Endothelial cell (in vitro differentiated cells): ENCODE measurements at regions not wholly inside any gene's neighbourhood (a gene's known extent, or its start where the extent isn't known, plus 50 kb on each side); places are given as distances from the start of the nearest gene placed in this dataset.

Source experiments
- DNase-seq: peaks from one replicate; pipeline ENCODE4 v3.0.0; 2021; ENCODE audit warnings: low spot score
- H3K27ac Mint-ChIP-seq: one replicate; pipeline ENCODE4 v1.8.0; 2021; ENCODE audit warnings: mixed read lengths, inconsistent platforms; ENCODE audit not compliant: unreplicated experiment
- H3K27me3 Mint-ChIP-seq: one replicate; pipeline ENCODE4 v1.8.0; 2021; ENCODE audit warnings: mild to moderate bottlenecking, moderate library complexity, mixed read lengths, inconsistent platforms; ENCODE audit not compliant: unreplicated experiment
- H3K36me3 Mint-ChIP-seq: one replicate; pipeline ENCODE4 v1.8.0; 2021; ENCODE audit warnings: mild to moderate bottlenecking, low read depth, mixed read lengths, inconsistent platforms; ENCODE audit not compliant: unreplicated experiment
- H3K4me1 Mint-ChIP-seq: one replicate; pipeline ENCODE4 v1.8.0; 2021; ENCODE audit warnings: mild to moderate bottlenecking, mixed read lengths, inconsistent platforms; ENCODE audit not compliant: unreplicated experiment
- H3K4me3 Mint-ChIP-seq: one replicate; pipeline ENCODE4 v1.8.0; 2021; ENCODE audit warnings: mild to moderate bottlenecking, mixed read lengths, inconsistent platforms; ENCODE audit not compliant: unreplicated experiment
- H3K9me3 Mint-ChIP-seq: one replicate; pipeline ENCODE4 v1.8.0; 2021; ENCODE audit warnings: mixed read lengths, inconsistent platforms; ENCODE audit not compliant: unreplicated experiment
- CTCF ChIP-seq: fragments of 200-600 bp; sonication (generic); IDR thresholded peaks from one replicate; pipeline ENCODE4 v1.5.0; 2021; ENCODE audit warnings: antibody characterized with exemption; ENCODE audit not compliant: unreplicated experiment

- no peak overlapping the region for H3K27ac Mint-ChIP-seq
- H3K36me3 Mint-ChIP-seq = no peaks in the 10 kb centered on the region
- no peak for DNase-seq
- H3K4me3 Mint-ChIP-seq = no peak overlapping the region
- H3K27me3 Mint-ChIP-seq = peaks cover 2% of the 10 kb centered on the region
- H3K9me3 Mint-ChIP-seq = no peaks in the 10 kb centered on the region
- no peak for TF ChIP-seq CTCF
- no peaks in the 10 kb centered on the region for H3K4me1 Mint-ChIP-seq
These were observed 127.2 kb upstream of the SLC25A13 start for GRCh38 chr7:96449094-96449493.

DNA sequence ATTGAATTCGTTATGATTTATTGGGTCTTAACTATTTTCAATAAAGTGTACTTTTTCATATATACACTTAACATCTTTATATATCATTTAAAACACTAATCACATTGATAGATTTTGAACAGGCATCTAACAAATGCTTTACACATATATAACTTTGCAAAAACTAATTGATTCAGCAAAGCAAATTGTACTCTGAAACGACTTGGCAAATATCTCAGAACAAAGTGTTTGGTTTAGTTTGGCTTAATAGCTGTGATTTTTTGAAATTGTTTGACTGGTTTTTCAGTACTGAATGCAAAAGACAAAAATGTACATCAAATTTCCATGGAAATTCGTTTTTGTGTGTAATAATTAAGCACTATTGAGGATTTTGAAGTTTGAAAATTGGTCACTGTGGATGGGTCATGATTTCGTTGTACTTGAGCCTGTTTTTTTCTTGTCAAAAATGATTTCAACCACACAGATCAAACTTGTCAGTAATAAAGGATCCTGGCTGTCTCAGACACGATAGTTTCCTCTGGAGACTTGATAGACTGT is 125.3 kb upstream of the SLC25A13 start:
- Mint-ChIP-seq H3K36me3 (no peaks in the 10 kb centered on the region), H3K27ac (no peak overlapping the region), H3K9me3 (no peaks in the 10 kb centered on the region), H3K27me3 (peaks cover 2% of the 10 kb centered on the region), H3K4me1 (peaks cover 7% of the 10 kb centered on the region), H3K4me3 (no peak overlapping the region)
- DNase-seq = no peak
- no peak for TF ChIP-seq CTCF

DNA sequence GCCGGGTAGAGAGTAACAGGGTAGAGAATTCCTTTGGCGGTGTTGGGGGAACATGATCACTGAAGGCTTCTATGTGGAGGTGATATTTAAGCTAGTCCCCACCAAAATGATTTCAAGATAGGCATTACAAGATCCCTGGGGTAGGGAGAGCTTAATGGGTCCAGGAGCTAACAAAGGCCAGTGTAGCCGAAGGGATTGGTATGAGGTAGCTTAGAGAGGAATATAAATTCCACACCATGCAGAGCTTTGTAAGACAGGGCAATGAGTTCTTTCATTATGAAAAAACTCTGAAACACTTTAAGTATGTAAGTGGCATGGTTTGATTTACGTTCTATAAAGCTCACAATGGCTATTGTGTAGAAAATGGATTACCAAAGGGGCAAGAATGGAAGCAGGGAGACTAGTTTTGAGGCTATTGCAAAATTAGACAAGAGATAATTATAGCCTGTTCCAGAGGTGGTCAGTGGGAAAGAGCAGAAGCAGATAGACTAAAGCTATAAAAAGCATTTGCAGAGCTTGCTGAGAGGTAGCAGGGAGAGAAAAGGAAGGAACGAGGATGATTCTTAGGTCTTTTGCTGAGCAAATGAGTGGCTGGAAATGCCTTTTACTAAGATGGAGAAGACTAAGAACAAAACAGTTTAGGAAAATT is 119.7 kb upstream of the SLC25A13 start:
- Mint-ChIP-seq H3K4me3 (no peak overlapping the region), H3K4me1 (peaks cover 7% of the 10 kb centered on the region), H3K27ac (no peak overlapping the region), H3K9me3 (no peaks in the 10 kb centered on the region), H3K36me3 (no peaks in the 10 kb centered on the region), H3K27me3 (peaks cover 3% of the 10 kb centered on the region)
- no peak for DNase-seq
- TF ChIP-seq CTCF = no peak

GRCh38 chr7:96440328-96440727 is 118.4 kb upstream of the SLC25A13 start:
- Mint-ChIP-seq H3K4me3 (no peak overlapping the region), H3K27ac (no peak overlapping the region), H3K36me3 (no peaks in the 10 kb centered on the region), H3K4me1 (peaks cover 7% of the 10 kb centered on the region), H3K27me3 (peaks cover 3% of the 10 kb centered on the region), H3K9me3 (no peaks in the 10 kb centered on the region)
- no peak for TF ChIP-seq CTCF
- DNase-seq = no peak

- Mint-ChIP-seq H3K36me3 (no peaks in the 10 kb centered on the region), H3K9me3 (no peaks in the 10 kb centered on the region), H3K27me3 (peaks cover 4% of the 10 kb centered on the region), H3K27ac (no peak overlapping the region), H3K4me3 (no peak overlapping the region), H3K4me1 (no peaks in the 10 kb centered on the region)
- DNase-seq = no peak
- no peak for TF ChIP-seq CTCF
These were observed 115.0 kb upstream of the SLC25A13 start for GRCh38 chr7:96436880-96437279.
